Breast epithelium (tissue), 4 donors: ENCODE measurements at regions not wholly inside any gene's neighbourhood (a gene's known extent, or its start where the extent isn't known, plus 50 kb on each side); places are given as distances from the start of the nearest gene placed in this dataset.
A peak's percentile ranks its signal among the peaks of the same experiment; 100 is the strongest.
"Not testable (repeated sequence)": the region's sequence is repeated elsewhere in the genome, so short reads cannot be mapped to it uniquely, and the experiment has no call there.

ENCODE experiments used
- DNase-seq, 2 donors: peaks; one replicate each; pipeline ENCODE4 v3.0.0-alpha.2; 2019; ENCODE audit warnings: low spot score in 2 of 2
- H3K27ac ChIP-seq, 2 donors: fragments of 200-600 bp; sonication (generic) in 1 of 2; one replicate each; pipeline ENCODE4 v1.5.1; 2016 to 2019; ENCODE audit warnings: mild to moderate bottlenecking in 1 of 2
- H3K27me3 ChIP-seq, 2 donors: fragments of 200-600 bp; sonication (generic) in 1 of 2; one replicate each; pipeline versions ENCODE4 v1.5.1 to v1.6.0; 2017 to 2019; ENCODE audit warnings: control low read depth in 1 of 2, mild to moderate bottlenecking in 1 of 2
- H3K36me3 ChIP-seq: fragments of 200-600 bp; one replicate; pipeline ENCODE4 v1.5.1; 2019
- H3K4me1 ChIP-seq, 2 donors: fragments of 200-600 bp; sonication (generic); one replicate each; pipeline ENCODE4 v1.5.1; 2016 to 2019; ENCODE audit warnings: control low read depth in 1 of 2
- H3K4me3 ChIP-seq, 3 donors: fragments of 200-600 bp; sonication (generic); 1 replicate in 2 of 3; 2 replicates in 1 of 3; pipeline ENCODE4 v1.5.1; 2016 to 2019; ENCODE audit warnings: mild to moderate bottlenecking in 3 of 3, moderate library complexity in 2 of 3
- H3K9me3 ChIP-seq, 2 donors: fragments of 200-600 bp; sonication (generic) in 1 of 2; one replicate each; pipeline ENCODE4 v1.5.1; 2016 to 2019; ENCODE audit warnings: control low read depth in 1 of 2
- CTCF ChIP-seq, 3 donors: fragments of 450-650 bp; IDR thresholded peaks; one replicate each; pipeline ENCODE4 v1.5.1; 2016 to 2017; ENCODE audit warnings: antibody characterized with exemption in 3 of 3, mild to moderate bottlenecking in 3 of 3, moderate library complexity in 3 of 3
- POLR2A ChIP-seq: fragments of 450-650 bp; IDR thresholded peaks from one replicate; pipeline ENCODE4 v1.6.1; 2016; ENCODE audit warnings: antibody characterized with exemption, mild to moderate bottlenecking, moderate library complexity
- POLR2AphosphoS5 ChIP-seq, 3 donors: sonication (generic); formaldehyde crosslinking; IDR thresholded peaks; one replicate each; pipeline ENCODE4 v1.6.1; 2017; ENCODE audit warnings: antibody characterized with exemption in 3 of 3
- intact Hi-C: fragments of 100-400 bp; cut with DNase I; formaldehyde crosslinking; loops from one replicate; pipeline ENCODE4 v1.15.1; 2023; ENCODE audit warnings: low total_unique reads

GRCh38 chr6:170199716-170200115 lies 91.2 kb downstream of the DLL1 start:
- intact Hi-C loops: no loop called here
- Histone ChIP-seq H3K27ac (peak overlapping the region; percentile 40 to 81), H3K27me3 (no peaks in the 10 kb centered on the region), H3K36me3 (no peaks in the 10 kb centered on the region), H3K4me3 (no peak overlapping the region), H3K4me1 (no peaks in the 10 kb centered on the region), H3K9me3 (no peaks in the 10 kb centered on the region)
- TF ChIP-seq POLR2AphosphoS5 (IDR thresholded peaks at IDR 0.05) (no peak), CTCF (IDR thresholded peaks at IDR 0.05) (no peak), POLR2A (no peak)
- peak in 1 of 2 donors; percentile 2 for DNase-seq

- no peak overlapping the region for H3K4me3 ChIP-seq
- TF ChIP-seq POLR2A: no peak
- no peak for TF ChIP-seq CTCF (IDR thresholded peaks at IDR 0.05)
- TF ChIP-seq POLR2AphosphoS5 (IDR thresholded peaks at IDR 0.05): no peak
- DNase-seq: no peak
- H3K4me1 ChIP-seq: no peaks in the 10 kb centered on the region
- intact Hi-C loops: no loop called here
- peaks cover 0 to 6% of the 10 kb centered on the region in 2 donors for H3K9me3 ChIP-seq
- no peak overlapping the region for H3K27ac ChIP-seq
- no peaks in the 10 kb centered on the region for H3K27me3 ChIP-seq
- H3K36me3 ChIP-seq: no peaks in the 10 kb centered on the region
Observed at GRCh38 chr6:170198298-170198697, 92.6 kb downstream of the DLL1 start.

- Histone ChIP-seq H3K36me3 (no peaks in the 10 kb centered on the region), H3K27ac (no peak overlapping the region), H3K9me3 (peaks cover 0 to 6% of the 10 kb centered on the region in 2 donors), H3K4me3 (no peak overlapping the region), H3K27me3 (peaks cover 0 to 4% of the 10 kb centered on the region in 2 donors), H3K4me1 (no peaks in the 10 kb centered on the region)
- intact Hi-C loops: no loop called here
- DNase-seq: no peak
- no peak for TF ChIP-seq CTCF (IDR thresholded peaks at IDR 0.05)
- TF ChIP-seq POLR2A: no peak
- TF ChIP-seq POLR2AphosphoS5 (IDR thresholded peaks at IDR 0.05): no peak
Observed at GRCh38 chr6:170193326-170193821, 97.5 kb downstream of the DLL1 start.

GRCh38 chr6:170192905-170193304 lies 98.0 kb downstream of the DLL1 start:
- Histone ChIP-seq H3K27ac (no peak overlapping the region), H3K4me3 (no peak overlapping the region), H3K9me3 (peaks cover 0 to 6% of the 10 kb centered on the region in 2 donors), H3K36me3 (no peaks in the 10 kb centered on the region), H3K4me1 (no peaks in the 10 kb centered on the region), H3K27me3 (peaks cover 0 to 4% of the 10 kb centered on the region in 2 donors)
- intact Hi-C loops: no loop called here
- DNase-seq: peak in 1 of 2 donors; percentile 4
- no peak for TF ChIP-seq POLR2A
- no peak for TF ChIP-seq POLR2AphosphoS5 (IDR thresholded peaks at IDR 0.05)
- no peak for TF ChIP-seq CTCF (IDR thresholded peaks at IDR 0.05)

GRCh38 chr6:170192101-170192500 lies 98.8 kb downstream of the DLL1 start:
- peak in 1 of 2 donors; percentile 4 for DNase-seq
- H3K27ac ChIP-seq, H3K4me3 ChIP-seq, H3K9me3 ChIP-seq, H3K27me3 ChIP-seq, H3K36me3 ChIP-seq, H3K4me1 ChIP-seq, intact Hi-C loops: not testable (repeated sequence)

GRCh38 chr6:170190046-170190445 lies 100.8 kb downstream of the DLL1 start:
- peak in 1 of 2 donors; percentile 13 for DNase-seq
- H3K27ac ChIP-seq: no peak overlapping the region
- peaks cover 0 to 6% of the 10 kb centered on the region in 2 donors for H3K9me3 ChIP-seq
- no peaks in the 10 kb centered on the region for H3K4me1 ChIP-seq
- no peaks in the 10 kb centered on the region for H3K36me3 ChIP-seq
- intact Hi-C loops: no loop called here
- H3K27me3 ChIP-seq: peaks cover 0 to 4% of the 10 kb centered on the region in 2 donors
- TF ChIP-seq POLR2AphosphoS5 (IDR thresholded peaks at IDR 0.05) (no peak), CTCF (IDR thresholded peaks at IDR 0.05) (no peak), POLR2A (no peak)
- no peak overlapping the region for H3K4me3 ChIP-seq
